GM10266 (cell line): ENCODE measurements at regions not wholly inside any gene's neighbourhood (a gene's known extent, or its start where the extent isn't known, plus 50 kb on each side); places are given as distances from the start of the nearest gene placed in this dataset.
"Not testable (repeated sequence)": the region's sequence is repeated elsewhere in the genome, so short reads cannot be mapped to it uniquely, and the experiment has no call there.

Experiments
- DNase-seq: peaks from one replicate; pipeline ENCODE4 v3.0.0; 2012; ENCODE audit errors: extremely low spot score
- TF ChIP-seq, protein P1 (sequence below): IDR thresholded peaks from 2 replicates; pipeline ENCODE4 v1.5.1; 2012; ENCODE audit warnings: mild to moderate bottlenecking, low read depth; ENCODE audit not compliant: control insufficient read depth, insufficient read depth; ENCODE audit errors: missing control alignments

DNA sequence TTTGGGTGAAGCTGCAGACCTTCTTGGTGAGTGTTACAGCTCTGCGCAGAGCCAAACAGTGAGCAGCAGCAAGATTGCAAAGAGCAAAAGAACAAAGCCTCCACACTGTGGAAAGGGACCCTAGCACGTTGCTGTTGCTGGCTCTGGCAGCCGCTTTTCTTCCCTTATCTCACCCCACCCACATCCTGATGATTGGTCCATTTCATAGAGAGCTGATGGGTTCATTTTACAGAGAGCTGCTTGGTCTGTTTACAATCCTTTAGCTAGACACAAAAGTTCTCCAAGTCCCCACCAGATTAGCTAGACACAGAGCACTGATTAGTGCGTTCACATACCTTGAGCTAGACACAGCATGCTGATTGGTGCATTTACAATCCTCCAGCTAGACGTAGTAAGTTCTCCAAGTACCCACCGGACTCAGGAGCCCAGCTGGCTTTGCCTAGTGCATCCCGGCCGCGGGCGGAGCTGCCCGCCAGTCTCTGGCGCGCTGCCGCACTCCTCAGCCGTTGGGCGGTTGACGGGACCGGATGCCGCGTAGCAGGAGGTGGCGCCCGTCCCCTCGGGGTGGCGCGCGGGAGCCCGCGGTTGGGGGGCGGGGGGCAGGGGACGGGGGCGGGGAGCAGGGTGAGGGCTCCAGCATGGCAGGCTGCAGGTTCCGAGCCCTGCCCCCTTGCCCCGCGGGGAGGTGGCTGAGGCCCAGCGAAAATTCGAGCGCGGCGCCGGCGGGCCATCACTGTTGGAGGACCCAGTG, 201.4 kb upstream of the C1QTNF3 start:
- TF ChIP-seq, protein P1, sequence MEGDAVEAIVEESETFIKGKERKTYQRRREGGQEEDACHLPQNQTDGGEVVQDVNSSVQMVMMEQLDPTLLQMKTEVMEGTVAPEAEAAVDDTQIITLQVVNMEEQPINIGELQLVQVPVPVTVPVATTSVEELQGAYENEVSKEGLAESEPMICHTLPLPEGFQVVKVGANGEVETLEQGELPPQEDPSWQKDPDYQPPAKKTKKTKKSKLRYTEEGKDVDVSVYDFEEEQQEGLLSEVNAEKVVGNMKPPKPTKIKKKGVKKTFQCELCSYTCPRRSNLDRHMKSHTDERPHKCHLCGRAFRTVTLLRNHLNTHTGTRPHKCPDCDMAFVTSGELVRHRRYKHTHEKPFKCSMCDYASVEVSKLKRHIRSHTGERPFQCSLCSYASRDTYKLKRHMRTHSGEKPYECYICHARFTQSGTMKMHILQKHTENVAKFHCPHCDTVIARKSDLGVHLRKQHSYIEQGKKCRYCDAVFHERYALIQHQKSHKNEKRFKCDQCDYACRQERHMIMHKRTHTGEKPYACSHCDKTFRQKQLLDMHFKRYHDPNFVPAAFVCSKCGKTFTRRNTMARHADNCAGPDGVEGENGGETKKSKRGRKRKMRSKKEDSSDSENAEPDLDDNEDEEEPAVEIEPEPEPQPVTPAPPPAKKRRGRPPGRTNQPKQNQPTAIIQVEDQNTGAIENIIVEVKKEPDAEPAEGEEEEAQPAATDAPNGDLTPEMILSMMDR: peak; percentile 8
- DNase-seq: not testable (repeated sequence)

DNA sequence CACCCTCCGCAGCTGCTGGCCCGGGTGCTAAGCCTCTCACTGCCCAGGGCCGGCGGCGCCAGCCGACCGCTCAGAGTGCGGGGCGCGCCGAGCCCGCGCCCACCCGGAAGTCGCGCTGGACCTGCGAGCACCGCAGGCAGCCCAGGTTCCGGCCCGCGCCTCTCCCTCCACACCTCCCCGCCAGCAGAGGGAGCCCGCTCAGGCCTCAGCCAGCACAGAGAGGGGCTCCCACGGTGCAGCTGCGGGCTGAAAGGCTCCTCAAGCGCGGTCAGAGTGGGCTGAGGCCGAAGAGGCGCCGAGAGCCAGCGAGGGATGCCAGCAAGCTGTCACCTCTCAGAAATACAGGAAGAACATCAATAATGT, 202.0 kb upstream of the C1QTNF3 start:
- not testable (repeated sequence) for DNase-seq

DNA sequence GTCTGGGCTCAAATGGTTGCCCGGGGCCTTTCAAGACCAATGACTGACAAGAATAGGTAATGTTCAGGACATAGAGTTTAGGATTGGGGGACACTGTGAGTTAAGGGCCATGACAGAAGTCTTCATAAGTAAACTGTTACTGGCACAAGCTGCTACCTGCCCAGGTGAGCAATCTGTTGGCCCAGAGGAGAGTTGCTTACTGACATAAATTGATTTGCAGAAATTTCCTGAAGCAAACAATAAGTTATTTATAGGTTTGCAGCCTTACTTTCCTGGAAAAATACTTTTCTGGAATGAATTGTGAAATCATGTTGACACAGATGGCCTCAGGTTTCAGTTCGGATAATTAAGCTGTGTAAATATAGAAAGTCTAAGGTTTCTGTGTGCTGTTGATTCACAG, 202.8 kb upstream of the C1QTNF3 start:
- not testable (repeated sequence) for DNase-seq

DNA sequence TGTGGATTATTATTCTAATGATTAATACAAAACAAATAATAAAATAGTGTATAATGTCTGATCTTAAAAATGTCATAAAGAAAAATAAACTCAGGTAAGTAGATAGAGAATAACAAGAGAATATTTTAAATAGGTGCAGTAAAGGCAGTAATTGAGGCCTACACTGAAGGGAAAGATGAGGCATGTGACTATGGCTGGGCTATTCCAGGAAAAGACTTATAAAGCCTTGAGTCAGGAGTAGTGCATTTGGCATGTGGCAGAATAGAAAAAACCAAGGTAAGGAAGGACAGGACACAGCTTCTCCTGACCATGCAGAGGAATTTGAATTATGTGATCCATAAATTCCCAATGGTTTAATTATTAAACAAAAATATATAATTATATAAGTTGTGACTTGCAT, 215.6 kb upstream of the C1QTNF3 start:
- not testable (repeated sequence) for DNase-seq

DNA sequence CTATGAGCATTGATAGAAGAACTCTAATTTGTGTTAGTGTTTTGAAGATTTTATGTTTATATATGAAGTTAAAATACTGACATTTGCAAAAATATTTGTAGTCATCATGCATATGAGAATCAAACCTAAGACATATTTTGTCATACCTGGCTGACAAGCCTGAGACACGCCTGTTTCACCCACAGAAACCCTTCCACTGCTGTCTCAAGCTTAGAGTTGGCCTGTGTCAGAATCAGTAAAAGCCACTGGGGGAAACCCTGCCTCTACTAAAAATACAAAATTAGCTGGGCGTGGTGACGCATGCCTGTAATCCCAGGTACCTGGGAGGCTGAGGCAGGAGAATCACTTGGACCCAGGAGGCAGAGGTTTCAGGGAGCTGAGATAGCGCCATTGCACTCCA, 218.0 kb upstream of the C1QTNF3 start:
- DNase-seq: not testable (repeated sequence)

DNA sequence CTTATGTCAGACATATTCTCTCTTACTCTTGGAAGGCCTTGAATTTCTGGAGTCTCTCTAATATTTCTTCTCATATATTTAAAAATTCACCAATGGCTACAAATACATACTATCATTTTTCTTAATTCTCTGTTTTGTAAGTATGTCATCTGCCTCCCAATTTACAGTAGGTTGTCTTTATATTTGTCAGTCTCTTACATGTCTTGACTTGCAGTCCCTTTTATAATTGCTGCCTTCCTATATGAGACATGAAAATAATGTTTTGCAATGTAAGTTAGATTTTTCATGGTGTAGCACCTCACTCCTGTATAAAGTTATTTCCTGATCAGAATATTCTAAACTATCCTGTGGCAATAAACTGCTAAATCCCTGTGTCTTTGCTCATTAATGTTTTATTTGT, 223.1 kb upstream of the C1QTNF3 start:
- not testable (repeated sequence) for DNase-seq

DNA sequence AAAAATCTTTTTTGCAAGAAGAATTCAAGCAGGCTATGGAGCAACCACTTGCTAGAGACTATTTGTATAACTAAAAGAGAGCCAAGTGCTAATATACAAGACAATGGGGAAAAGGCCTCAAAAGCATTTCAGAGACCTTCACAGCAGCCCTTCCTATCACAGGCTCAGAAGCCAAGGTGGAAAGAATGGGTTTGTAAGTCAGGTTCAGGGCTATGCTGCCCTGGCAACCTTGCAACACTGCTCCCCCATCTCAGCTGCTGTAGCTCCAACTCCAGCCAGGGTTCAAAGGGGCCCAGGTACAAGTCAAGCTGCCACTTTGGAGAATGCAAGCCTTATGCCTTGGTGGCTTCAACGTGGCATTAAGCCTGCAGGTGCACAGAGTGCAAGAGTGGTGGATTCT, 253.7 kb upstream of the C1QTNF3 start:
- not testable (repeated sequence) for DNase-seq

DNA sequence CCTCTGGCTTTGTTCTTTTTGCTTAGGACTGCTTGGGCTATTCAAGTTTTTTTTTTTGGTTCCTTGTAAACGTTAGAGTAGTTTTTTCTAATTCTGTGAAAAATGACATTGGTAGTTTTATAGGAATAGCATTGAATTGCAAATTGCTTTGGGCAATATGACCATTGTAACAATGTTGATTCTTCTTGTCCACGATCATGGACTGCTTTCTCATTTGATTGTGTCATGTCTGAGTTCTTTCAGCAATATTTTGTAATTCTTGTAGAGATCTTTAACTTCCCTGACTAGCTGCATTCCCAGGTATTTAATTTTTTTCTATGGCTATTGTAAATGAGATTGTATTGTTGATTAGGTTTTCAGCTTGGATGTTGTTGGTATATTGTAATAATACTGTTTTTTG, 286.2 kb upstream of the C1QTNF3 start:
- DNase-seq: not testable (repeated sequence)

DNA sequence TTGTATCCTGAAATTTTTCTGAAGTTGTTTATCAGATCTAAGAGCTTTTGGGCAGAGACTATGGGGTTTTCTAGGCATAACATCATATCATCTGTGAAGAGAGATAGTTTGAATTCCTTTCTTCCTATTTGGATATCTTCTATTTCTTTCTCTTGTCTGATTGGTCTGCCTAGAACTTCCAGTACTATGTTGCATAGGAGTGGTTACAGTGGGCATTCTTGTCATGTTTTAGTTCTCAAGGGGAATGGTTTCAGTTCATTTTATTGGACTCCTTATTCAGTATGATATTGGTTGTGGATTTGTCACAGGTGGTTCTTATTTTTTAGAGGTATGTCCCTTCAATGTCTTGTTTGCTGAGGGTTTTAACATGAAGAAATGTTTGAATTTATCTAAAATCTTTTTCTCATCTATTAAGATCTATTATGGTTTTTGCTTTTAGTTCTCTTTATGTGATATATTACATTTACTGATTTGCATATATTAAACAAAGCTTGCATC, 286.6 kb upstream of the C1QTNF3 start:
- not testable (repeated sequence) for DNase-seq

DNA sequence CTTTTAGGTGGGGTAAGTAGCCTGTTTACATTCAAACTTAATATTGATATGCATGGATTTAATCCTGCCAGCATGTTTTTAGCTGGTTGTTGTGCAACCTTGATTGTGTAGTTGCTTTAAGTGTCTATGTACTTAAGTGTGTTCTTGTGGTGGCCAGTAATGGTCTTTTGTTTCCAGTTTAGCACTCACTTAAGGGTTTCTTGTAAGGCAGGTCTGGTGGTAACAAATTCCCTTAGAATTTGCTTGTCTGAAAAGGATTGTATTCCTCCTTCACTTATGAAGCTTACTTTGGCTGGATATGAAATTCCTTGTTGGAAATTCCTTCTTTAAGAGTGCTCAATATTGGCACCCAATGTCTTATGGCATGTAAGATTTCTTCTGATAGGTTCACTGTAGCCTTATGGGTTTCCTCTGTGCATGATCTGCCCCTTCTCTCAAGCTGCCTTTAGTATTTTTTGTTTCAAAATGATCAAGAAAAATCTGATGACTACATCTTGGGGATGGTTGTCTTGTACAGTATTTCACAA, 289.0 kb upstream of the C1QTNF3 start:
- not testable (repeated sequence) for DNase-seq

DNA sequence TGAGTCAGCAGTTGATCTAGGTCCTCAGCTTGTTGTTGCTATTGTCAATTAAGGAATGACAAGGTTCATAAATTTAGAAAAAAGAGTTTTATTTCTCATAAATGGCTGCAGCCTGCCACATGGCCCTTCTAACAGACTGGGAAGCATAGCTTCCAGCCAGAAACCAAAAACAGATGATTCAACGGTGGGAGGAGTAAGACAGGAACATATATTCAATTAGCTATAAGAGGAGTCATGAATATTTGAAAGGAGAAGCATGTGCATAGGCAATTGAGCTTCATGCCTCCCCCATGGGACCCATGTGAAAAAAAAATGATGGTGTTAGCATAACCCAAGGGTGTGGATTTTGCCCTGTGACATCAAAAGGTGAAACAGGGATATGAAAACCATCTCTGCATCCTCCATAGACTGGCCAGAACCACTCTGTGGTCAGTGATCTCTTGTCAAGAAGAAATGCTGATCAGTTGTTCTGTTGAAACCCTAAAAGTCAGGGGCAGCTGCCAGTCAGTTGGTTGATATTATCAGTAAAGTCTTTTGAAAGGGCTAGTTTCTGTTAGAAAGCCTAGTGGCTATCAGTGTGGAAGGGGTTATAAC, 296.5 kb upstream of the C1QTNF3 start:
- DNase-seq: not testable (repeated sequence)

DNA sequence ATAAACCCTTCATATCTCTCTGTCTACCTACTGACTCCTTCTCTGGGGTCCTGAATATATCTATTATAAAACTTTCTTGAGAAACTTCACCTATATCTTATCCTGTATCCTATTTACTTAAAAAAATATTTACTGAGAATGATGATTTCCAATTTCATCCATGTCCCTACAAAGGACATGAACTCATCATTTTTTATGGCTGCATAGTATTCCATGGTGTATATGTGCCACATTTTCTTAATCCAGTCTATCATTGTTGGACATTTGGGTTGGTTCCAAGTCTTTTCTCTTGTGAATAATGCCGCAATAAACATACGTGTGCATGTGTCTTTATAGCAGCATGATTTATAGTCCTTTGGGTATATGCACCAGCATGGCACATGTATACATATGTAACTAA, 301.7 kb upstream of the RAI14 start:
- DNase-seq: not testable (repeated sequence)

DNA sequence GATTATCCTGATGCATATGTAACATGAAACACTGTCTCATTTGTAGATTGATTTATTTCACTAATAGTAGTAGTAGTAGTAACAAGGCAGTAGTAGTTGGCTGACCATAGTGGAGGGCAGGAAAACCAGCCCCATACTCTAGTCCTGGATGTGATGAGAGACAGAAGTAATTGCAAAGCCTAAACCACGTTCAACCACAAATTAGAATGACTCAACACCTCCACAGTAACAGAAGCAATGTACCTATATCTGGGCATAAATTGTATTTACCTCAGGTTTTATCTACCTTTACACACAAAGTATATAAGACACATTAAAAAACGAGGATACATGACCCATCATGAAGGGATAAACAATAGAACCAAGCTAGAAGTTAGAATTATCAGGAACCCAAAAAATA, 284.7 kb upstream of the RAI14 start:
- DNase-seq: not testable (repeated sequence)

DNA sequence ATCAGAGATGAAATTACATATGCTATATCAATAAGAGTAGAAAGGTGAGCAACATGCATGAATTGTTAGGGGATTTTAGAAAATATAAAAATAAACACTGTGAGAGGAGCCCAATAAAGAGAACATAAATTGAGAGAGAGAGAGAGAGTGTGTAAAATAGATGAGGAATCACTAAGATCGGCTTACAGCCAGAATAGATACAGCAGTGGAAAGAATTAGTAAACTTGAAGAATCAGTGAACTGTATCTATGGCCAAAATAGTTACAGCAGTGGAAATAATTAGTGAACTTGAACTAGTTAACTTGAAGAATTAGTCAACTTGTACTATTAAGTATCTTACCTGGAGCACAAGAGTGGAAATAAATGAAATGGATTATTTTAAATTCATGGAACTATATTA, 284.3 kb upstream of the RAI14 start:
- DNase-seq: not testable (repeated sequence)

DNA sequence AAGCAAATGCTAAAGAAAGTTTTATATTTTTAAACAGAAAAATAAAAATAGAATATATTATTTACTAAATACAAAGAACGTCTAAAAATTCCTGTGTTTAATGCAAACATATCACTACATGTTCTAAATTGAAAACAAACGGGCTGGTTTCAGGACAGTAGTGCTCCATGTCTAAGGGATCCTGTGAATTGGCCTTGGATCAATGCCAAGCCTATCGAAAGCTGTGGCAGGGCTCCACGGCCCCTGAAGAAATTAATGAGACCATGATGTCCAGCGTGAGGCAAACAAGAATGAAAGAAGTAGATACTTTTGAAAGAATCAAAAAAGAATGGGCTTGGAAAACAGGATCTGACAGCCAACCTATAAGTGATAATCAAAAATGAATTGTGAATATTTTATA, 283.4 kb upstream of the RAI14 start:
- not testable (repeated sequence) for DNase-seq

DNA sequence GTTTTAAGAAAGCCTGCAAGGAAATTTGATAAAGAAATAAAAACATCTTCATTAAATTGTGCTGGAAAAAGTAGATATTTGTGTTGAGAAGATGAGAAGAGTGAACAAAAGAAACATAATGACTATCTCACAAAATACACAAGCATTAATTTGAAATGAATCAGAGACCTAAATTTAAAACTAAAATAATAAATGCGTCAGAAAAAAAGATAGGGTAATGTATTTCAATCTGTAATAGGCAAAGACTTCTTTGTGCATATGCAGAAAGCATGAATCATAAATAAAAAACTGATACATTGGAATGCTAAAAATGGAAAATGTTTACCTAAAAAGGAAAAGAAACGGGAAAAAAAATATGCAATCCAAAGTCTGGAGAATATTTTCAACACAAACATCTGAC, 278.5 kb upstream of the RAI14 start:
- DNase-seq: not testable (repeated sequence)

DNA sequence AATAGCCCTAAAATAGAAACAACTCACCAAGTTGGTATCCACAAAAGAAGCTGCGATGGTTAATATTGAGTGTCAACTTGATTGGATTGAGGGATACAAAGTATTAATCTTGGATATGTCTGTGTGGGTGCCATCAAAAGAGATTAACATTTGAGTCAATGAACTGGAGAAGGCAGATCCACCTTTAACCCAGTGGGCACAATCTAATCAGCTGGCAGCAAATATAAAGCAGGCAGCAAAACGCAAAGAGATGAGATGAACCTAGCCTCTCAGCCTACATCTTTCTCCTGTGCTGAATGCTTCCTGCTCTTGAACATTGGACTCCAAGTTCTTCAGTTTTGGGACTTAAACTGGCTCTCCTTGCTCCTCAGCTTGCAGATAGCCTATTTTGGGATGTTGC, 277.6 kb upstream of the RAI14 start:
- not testable (repeated sequence) for DNase-seq

DNA sequence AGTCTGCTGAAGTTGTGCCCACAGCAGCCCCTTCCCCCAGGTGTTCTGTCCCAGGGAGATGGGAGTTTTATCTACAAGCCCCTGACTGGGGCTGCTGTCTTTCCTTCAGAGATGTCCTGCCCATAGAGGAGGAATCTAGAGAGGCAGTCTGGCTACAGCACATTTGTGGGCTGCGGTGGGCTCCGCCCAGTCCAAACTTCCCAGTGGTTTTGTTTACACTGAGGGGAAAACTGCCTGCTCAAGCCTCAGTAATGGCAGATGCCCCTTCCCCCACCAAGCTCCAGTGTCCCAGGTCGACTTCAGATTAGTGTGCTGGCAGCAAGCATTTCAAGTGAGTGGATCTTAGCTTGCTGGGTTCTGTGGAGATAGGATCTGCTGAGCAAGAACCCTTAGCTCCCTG, 267.4 kb upstream of the RAI14 start:
- not testable (repeated sequence) for DNase-seq
